Endothelial cell of umbilical vein (primary cell): ENCODE measurements at regions not wholly inside any gene's neighbourhood (a gene's known extent, or its start where the extent isn't known, plus 50 kb on each side); places are given as distances from the start of the nearest gene placed in this dataset.

Source experiments
- BruUV-seq: library from RNA; stranded (reverse); fragments of 400-500 nt; replicated peaks from 2 replicates; lab custom pipeline; 2021; lab: Mats Ljungman, UMichigan
- CTCF ChIA-PET: fragments of 300-600, 350-600 bp; sonication (Branson Sonifier 250); formaldehyde crosslinking; loops from one replicate; lab custom pipeline; 2021; ENCODE audit warnings: antibody characterized with exemption, inconsistent platforms; lab: Charles Lee
- POLR2A ChIA-PET: fragments of 300-600, 350-600 bp; sonication (Branson Sonifier 250); formaldehyde crosslinking; loops from one replicate; lab custom pipeline; 2021; ENCODE audit warnings: antibody characterized with exemption, inconsistent platforms; lab: Charles Lee
- DNase-seq: peaks from one replicate; pipeline ENCODE4 v3.0.0-alpha.2; 2011; ENCODE audit warnings: low read depth, low spot score
- FAIRE-seq: peaks from 2 replicates; lab custom pipeline; 2011; peaks lifted over from hg19 to GRCh38; lab: Jason Lieb, UNC
- H2AFZ ChIP-seq: 2 replicates; pipeline ENCODE4 v1.6.0; 2012; ENCODE audit warnings: low read depth, low read length, control low read depth, inconsistent platforms
- H3K27ac ChIP-seq: 2 replicates; pipeline ENCODE4 v1.5.1; 2011; ENCODE audit warnings: low read depth, mild to moderate bottlenecking, control low read depth, low read length, moderate library complexity; ENCODE audit not compliant: insufficient read depth
- H3K27me3 ChIP-seq, 2 experiments: 2 replicates each; pipeline versions ENCODE4 v1.6.0 to v1.6.1; 2011; ENCODE audit warnings: low read length in 2 of 2, mixed read lengths in 1 of 2; ENCODE audit not compliant: control insufficient read depth in 2 of 2, insufficient read depth in 2 of 2
- H3K36me3 ChIP-seq, 2 experiments: 2 replicates in 1 of 2; 3 replicates in 1 of 2; pipeline ENCODE4 v1.5.1; 2011; ENCODE audit warnings: low read length in 2 of 2, mild to moderate bottlenecking in 1 of 2, moderate library complexity in 1 of 2; ENCODE audit not compliant: control insufficient read depth in 2 of 2, insufficient read depth in 2 of 2; ENCODE audit errors: extremely low read depth in 1 of 2
- H3K4me1 ChIP-seq: 3 replicates; pipeline ENCODE4 v1.5.1; 2011; ENCODE audit warnings: mild to moderate bottlenecking, low read length; ENCODE audit not compliant: control insufficient read depth, insufficient read depth; ENCODE audit errors: extremely low read depth
- H3K4me2 ChIP-seq: 2 replicates; pipeline ENCODE4 v1.6.1; 2011; ENCODE audit warnings: low read length, control low read depth, mixed read lengths; ENCODE audit not compliant: insufficient read depth
- H3K4me3 ChIP-seq, 3 experiments: fragments of 200-600 bp in 1 of 3; sonication (generic), shearing (Covaris generic) in 1 of 3; replicated peaks in 1 of 3; 2 replicates each; pipeline ENCODE4 v1.5.1; 2011 to 2016; ENCODE audit warnings: control low read depth in 3 of 3, low read length in 3 of 3, mild to moderate bottlenecking in 2 of 3, inconsistent platforms in 1 of 3, low read depth in 1 of 3, moderate library complexity in 1 of 3; ENCODE audit not compliant: insufficient read depth in 1 of 3
- H3K79me2 ChIP-seq: 2 replicates; pipeline ENCODE4 v1.6.0; 2012; ENCODE audit warnings: low read length, inconsistent platforms; ENCODE audit not compliant: control insufficient read depth, insufficient read depth
- H3K9ac ChIP-seq: replicated peaks from 2 replicates; pipeline ENCODE3; 2011; ENCODE audit warnings: low read length, control low read depth; ENCODE audit not compliant: insufficient read depth; ENCODE audit errors: extremely low read depth
- H3K9me1 ChIP-seq: replicated peaks from 3 replicates; pipeline ENCODE4 v1.6.0; 2011; ENCODE audit warnings: mild to moderate bottlenecking, low read length; ENCODE audit not compliant: control insufficient read depth, insufficient read depth; ENCODE audit errors: extremely low read depth
- H3K9me3 ChIP-seq: replicated peaks from 2 replicates; pipeline ENCODE4 v1.5.1; 2012; ENCODE audit warnings: low read length, inconsistent platforms; ENCODE audit not compliant: control insufficient read depth, insufficient read depth
- H4K20me1 ChIP-seq: replicated peaks from 2 replicates; pipeline ENCODE3; 2011; ENCODE audit warnings: mild to moderate bottlenecking, low read length; ENCODE audit not compliant: control insufficient read depth, insufficient read depth; ENCODE audit errors: extremely low read depth
- EZH2 ChIP-seq: IDR thresholded peaks from 2 replicates; pipeline ENCODE4 v1.6.1; 2012; ENCODE audit warnings: borderline replicate concordance, low read depth, mild to moderate bottlenecking, moderate library complexity, low read length, inconsistent platforms; ENCODE audit not compliant: severe bottlenecking
- FOS ChIP-seq: IDR thresholded peaks from 2 replicates; pipeline ENCODE4 v1.6.1; 2011; ENCODE audit warnings: mild to moderate bottlenecking, low read length, moderate library complexity, borderline replicate concordance; ENCODE audit not compliant: insufficient read depth
- GATA2 ChIP-seq: IDR thresholded peaks from 2 replicates; pipeline ENCODE4 v1.7.0; 2011; ENCODE audit warnings: low read depth, mild to moderate bottlenecking, moderate library complexity, mixed read lengths, low read length; ENCODE audit not compliant: insufficient read length, insufficient read depth
- JUN ChIP-seq: IDR thresholded peaks from 2 replicates; pipeline ENCODE4 v1.6.1; 2011; ENCODE audit warnings: borderline replicate concordance, low read depth; ENCODE audit not compliant: insufficient read length, insufficient read depth
- MAX ChIP-seq: IDR thresholded peaks from 2 replicates; pipeline ENCODE4 v1.6.1; 2011; ENCODE audit not compliant: insufficient read depth, insufficient read length
- MYC ChIP-seq: IDR thresholded peaks from one replicate; pipeline ENCODE4 v1.6.1; 2011; ENCODE audit warnings: mild to moderate bottlenecking, low read depth, low read length
- POLR2A ChIP-seq: IDR thresholded peaks from 2 replicates; pipeline ENCODE4 v1.6.1; 2012; ENCODE audit warnings: low read depth, mild to moderate bottlenecking, control low read depth, low read length
- POLR2AphosphoS5 ChIP-seq: IDR thresholded peaks from 2 replicates; pipeline ENCODE4 v1.6.1; 2012; ENCODE audit warnings: low read depth, mild to moderate bottlenecking, control low read depth, low read length, moderate library complexity; ENCODE audit not compliant: insufficient read depth
- dilution Hi-C: fragments of 300-500 bp; cut with MboI; formaldehyde crosslinking; loops from one replicate; pipeline ENCODE4 v1.15.0; 2019; ENCODE audit warnings: low sequenced_read_pairs; ENCODE audit not compliant: extremely low pct_ligation_motif_present
- intact Hi-C: fragments of 100-400 bp; cut with micrococcal nuclease; formaldehyde crosslinking; loops from one replicate; pipeline ENCODE4 v1.10.0; 2022
- TF ChIP-seq, protein P1 (sequence below), 2 donors: IDR thresholded peaks; 1 replicate in 1 of 2; 2 replicates in 1 of 2; pipeline ENCODE4 v1.5.1; 2011; ENCODE audit warnings: low read length in 2 of 2, mild to moderate bottlenecking in 2 of 2, moderate library complexity in 2 of 2, control low read depth in 1 of 2, inconsistent platforms in 1 of 2, low read depth in 1 of 2; ENCODE audit not compliant: insufficient read depth in 1 of 2; ENCODE audit errors: extremely low read depth in 1 of 2

- Histone ChIP-seq H4K20me1 (no peaks in the 10 kb centered on the region), H3K9ac (no peak overlapping the region), H3K4me2 (no peak overlapping the region), H3K4me1 (peaks cover 5% of the 10 kb centered on the region), H3K27me3 (peaks cover 0 to 2% of the 10 kb centered on the region in 2 experiments), H2AFZ (no peak overlapping the region), H3K36me3 (no peaks in the 10 kb centered on the region), H3K79me2 (no peaks in the 10 kb centered on the region), H3K9me1 (no peaks in the 10 kb centered on the region), H3K27ac (no peak overlapping the region), H3K9me3 (no peaks in the 10 kb centered on the region), H3K4me3 (no peak overlapping the region)
- no peak for DNase-seq
- TF ChIP-seq GATA2 (no peak), POLR2AphosphoS5 (no peak), POLR2A (no peak), JUN (no peak), EZH2 (no peak), MAX (no peak), MYC (no peak), FOS (no peak)
- TF ChIP-seq, protein P1, sequence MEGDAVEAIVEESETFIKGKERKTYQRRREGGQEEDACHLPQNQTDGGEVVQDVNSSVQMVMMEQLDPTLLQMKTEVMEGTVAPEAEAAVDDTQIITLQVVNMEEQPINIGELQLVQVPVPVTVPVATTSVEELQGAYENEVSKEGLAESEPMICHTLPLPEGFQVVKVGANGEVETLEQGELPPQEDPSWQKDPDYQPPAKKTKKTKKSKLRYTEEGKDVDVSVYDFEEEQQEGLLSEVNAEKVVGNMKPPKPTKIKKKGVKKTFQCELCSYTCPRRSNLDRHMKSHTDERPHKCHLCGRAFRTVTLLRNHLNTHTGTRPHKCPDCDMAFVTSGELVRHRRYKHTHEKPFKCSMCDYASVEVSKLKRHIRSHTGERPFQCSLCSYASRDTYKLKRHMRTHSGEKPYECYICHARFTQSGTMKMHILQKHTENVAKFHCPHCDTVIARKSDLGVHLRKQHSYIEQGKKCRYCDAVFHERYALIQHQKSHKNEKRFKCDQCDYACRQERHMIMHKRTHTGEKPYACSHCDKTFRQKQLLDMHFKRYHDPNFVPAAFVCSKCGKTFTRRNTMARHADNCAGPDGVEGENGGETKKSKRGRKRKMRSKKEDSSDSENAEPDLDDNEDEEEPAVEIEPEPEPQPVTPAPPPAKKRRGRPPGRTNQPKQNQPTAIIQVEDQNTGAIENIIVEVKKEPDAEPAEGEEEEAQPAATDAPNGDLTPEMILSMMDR (IDR thresholded peaks at IDR 0.05; ENCODE audit: extremely low read depth in 1 of 2, insufficient read depth in 1 of 2, low read depth in 1 of 2, low read length in 2 of 2) = no peak
- intact Hi-C loops (no loop called here), dilution Hi-C loops (no loop called here)
- ChIA-PET POLR2A (no interaction called here), CTCF (interaction anchor here (1.3 kb wide), 1 partner anchor 319 kb away, joined by 5 read pairs; no protein-coding TSS in a partner anchor)
- BruUV-seq = no TSS peak
- no peak for FAIRE-seq
Observed at GRCh38 chr4:55002431-55002830, 123.0 kb downstream of the KDR start.
